Fibroblast of skin of scalp (primary cell): ENCODE measurements at regions not wholly inside any gene's neighbourhood (a gene's known extent, or its start where the extent isn't known, plus 50 kb on each side); places are given as distances from the start of the nearest gene placed in this dataset.

Experiments
- DNase-seq: peaks from one replicate; pipeline ENCODE4 v3.0.0-alpha.2; 2013

DNA sequence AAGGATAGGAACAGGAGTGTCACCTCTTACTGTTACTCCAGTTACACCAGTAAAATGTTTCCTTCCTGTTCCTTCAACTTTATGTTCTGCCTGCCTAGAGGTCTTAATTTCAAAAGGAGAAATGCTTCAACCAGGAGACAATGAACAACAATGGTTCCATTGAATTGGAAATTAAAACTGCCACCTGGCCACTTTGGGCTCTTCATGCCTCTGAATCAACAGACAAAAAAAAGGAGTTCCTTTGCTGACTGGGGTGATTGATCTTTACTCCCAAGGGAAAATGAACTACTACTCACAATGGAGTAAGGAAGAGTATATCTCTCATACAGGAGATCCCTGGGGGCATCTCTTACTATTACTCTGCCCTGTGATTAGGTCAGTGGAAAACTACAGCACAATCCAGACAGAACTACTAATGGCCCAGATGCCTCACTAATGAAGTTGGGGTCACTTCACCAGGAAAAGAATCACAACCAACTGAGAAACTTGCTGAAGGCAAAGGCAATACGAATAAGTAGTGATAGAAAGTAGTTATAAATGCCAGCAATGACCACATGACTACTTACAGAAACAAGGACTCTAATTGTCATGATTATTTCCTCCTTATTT is 76.6 kb upstream of the PRDX6 start:
- no peak for DNase-seq

GRCh38 chr1:173403996-173404395 is 73.1 kb upstream of the PRDX6 start:
- peak; percentile 15 for DNase-seq

DNA sequence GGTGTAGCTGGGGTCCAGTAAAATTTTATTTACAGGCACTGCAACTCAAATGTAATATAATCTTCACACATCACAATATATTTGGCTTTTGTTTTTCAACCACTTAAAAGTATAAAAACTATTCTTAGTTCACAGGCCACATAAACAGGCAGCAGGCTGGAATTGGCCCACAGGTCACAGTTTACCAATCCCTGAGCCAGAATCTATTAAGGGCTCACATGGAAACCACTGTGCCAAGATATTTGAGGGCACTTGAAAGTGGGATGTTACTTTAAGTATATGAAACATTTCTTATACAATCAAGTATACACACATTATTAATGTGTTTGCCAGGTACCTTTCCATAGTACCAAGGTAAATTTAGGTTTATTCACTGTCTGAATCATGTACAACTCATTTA is 71.9 kb upstream of the PRDX6 start:
- DNase-seq, result no peak

GRCh38 chr1:173405834-173406233 is 71.3 kb upstream of the PRDX6 start:
- peak; percentile 65 for DNase-seq

DNA sequence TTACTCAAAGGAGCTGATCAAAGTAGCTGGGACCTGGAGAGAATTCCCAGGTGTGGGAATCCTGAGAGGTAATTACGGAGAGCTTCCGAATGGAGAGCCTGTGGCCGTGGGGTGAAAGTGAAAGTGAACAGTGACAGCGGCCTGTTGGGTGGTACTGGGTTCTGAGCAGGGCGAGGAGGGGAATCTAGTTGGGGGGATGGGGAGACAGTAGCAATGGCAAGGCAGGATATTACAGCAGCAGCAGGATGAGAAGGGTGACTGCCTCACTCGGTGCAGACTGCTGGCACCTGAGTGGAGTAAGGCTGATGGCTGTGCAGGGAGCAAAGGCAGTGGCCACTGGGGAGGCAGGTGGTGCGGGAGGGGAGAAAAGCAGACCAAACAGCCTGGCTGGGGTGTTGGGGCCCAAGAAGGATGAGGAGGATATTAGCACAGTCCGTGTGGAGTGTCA is 70.3 kb upstream of the PRDX6 start:
- DNase-seq, result no peak

GRCh38 chr1:173407846-173408245 is 69.3 kb upstream of the PRDX6 start:
- no peak for DNase-seq

DNA sequence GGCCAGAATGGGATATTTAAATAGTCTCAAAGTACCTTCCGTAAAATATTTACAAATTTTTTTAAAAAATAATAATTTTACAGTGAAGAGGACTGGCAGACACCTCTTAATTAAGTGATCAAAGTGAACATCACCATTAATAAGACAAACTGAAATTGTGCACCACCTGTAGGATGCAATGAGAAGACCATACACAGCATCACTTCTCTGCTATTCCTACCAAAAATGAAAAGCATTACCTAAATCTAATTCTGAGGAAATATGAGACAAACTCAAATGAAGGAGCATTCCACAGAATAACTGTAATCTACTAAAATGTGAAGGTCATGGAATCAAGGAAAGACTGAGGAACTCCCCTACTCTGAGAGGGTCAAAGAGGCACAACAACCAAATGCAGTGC is 68.2 kb upstream of the PRDX6 start:
- peak; percentile 11 for DNase-seq

DNA sequence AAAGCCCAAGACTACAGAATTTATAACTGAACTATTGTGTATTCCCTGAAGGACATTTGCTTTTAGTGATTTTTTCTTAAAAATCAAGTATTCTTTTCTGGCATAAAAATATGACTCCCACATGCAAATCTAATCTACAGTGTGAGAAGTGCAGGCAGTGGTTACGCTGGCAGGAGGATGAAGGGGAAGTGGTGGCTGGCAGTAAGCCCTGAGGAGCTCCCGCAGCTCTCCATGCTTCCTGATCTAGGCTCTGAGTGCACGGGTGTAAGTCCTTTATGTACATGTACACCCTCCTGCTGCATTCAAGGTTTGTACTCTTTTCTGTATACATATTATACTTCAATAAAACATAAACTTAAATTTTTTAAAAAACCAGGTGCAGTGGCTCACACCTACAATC is 67.5 kb upstream of the PRDX6 start:
- peak; percentile 85 for DNase-seq

GRCh38 chr1:173410133-173410793 is 66.9 kb upstream of the PRDX6 start:
- DNase-seq, result peak; percentile 42

DNA sequence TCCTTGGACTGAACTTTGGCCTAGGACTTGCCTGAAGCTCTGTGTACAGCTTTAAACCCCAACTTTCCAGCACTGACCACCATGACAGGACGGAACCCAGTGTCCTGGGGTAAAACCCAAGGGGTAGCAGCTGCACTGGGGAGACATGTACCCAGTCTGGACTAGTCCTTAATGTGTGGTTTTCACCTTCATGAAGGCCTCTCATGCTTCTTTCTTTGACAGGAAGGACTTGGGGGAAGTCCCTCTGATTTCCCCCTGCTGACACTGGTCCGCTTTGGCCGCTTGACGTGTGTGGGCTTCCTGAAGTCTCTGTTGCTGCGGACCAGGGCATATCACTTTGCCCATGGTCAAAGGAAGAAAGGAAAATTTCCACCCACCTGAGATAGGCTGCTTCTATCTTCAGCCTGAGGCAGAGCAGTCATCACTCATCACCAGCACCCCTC is 66.3 kb upstream of the PRDX6 start:
- DNase-seq, result no peak

- peak; percentile 77 for DNase-seq
Observed at GRCh38 chr1:173411835-173412742, 65.0 kb upstream of the PRDX6 start.

DNA sequence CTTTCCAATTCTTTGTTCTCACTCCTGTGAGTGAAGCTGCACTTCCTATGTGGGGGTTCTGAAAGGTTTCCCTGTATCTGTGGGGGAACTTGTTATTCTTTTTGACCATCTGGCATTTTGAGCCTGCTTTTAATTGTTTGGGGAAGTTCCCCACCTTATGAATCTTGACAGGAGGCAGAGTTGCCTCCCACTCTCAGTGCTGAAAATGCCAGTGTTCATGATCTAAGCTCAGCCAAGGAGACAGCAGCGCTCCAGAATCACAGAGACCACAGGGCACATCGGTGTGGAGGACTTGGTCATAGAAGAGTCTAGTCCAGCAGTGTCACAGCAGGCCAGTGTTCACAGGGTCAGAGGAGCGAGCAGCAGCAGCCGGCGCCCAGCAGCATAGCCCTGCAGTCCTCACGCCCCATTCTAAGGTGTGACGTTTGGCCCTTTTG is 63.8 kb upstream of the PRDX6 start:
- no peak for DNase-seq

GRCh38 chr1:173414136-173414535 is 63.0 kb upstream of the PRDX6 start:
- no peak for DNase-seq

DNA sequence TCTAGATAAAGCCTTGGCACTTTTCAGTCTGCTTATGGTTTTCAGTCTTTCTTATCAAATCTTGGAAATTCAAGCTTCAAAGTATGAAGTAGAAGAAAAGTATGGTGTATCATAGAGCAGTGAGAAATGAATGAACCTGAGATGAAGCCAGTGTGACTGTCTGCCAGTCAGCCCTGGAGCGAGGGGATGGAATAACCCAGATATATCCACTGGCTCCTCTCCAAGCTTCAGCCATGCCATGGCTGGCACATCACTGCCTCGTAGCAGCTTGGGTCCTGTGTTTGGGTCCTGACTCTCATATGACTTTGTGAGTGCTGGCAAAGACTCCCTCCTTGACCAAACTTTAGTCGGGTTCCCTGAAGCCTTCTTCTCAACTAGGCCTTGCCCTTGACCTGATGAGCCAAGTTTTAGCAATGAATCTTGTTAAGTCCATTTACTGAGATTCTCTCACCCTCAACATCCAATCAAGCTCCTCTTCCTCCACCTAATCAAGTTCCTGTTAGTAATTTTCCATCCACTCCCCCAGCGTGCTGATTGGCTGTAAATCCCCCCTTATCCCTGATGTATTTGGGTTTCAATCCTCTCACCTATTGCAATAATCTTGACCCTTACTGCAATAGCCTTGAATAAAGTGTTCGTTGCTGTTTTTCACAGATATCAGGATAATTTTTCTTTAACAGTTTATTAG is 62.5 kb upstream of the PRDX6 start:
- no peak for DNase-seq

- DNase-seq, result no peak
Observed at GRCh38 chr1:173415490-173415889, 61.6 kb upstream of the PRDX6 start.

- no peak for DNase-seq
Observed at GRCh38 chr1:173415905-173416450, 61.2 kb upstream of the PRDX6 start.

DNA sequence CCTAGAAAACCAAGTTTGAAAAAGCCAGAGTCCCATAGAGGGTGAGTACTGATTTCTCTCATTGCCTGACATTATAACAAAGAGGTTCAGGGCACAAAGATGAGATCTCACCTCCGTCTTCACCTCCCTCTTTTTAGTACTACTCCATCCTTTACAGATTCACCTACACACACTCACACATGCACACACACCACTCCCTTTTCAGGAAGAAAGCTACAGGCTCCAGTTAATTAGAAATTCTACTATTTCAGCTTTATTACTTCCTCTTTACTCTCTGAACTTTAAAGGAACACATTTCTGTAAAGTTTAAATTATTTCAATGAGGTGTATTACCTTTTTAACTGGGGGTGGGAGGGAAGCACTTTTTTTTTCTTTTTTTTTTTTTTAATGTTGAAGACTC is 59.6 kb upstream of the PRDX6 start:
- DNase-seq, result no peak

- DNase-seq, result peak; percentile 54
Observed at GRCh38 chr1:173418107-173418985, 58.8 kb upstream of the PRDX6 start.

DNA sequence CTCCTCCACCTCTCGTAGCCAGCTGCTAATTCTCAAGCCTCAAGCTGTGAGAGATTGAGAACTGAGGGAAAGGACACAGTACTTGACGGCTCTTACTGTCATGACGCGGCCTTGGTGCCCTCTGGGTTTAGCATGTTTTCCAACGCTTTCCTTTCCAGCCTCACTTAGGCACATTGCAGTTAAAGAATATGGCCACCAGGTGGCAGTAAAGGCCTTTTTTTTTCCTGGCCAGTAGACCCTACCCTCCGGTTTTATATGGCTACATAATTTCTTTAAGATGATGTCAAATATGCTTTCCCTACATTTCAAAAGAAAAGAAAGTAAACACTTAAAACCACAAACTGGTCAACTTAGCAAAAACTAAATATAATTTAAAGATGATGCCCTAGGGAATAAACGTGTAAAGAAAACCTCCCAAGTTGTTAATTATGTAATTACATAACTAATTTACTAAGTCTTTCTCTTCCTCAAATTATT is 56.8 kb upstream of the PRDX6 start:
- peak; percentile 82 for DNase-seq

GRCh38 chr1:173421286-173421685 is 55.8 kb upstream of the PRDX6 start:
- DNase-seq, result no peak

- no peak for DNase-seq
Observed at GRCh38 chr1:173421789-173422188, 55.3 kb upstream of the PRDX6 start.
